HCT116 (cell line): ENCODE measurements at regions not wholly inside any gene's neighbourhood (a gene's known extent, or its start where the extent isn't known, plus 50 kb on each side); places are given as distances from the start of the nearest gene placed in this dataset.

Experiments
- ATAC-seq: fragments of 200-7000 bp; cut with Tn5 transposase; 2 replicates; pipeline ENCODE4 v1.9.1; 2020; ENCODE audit warnings: mild to moderate bottlenecking, moderate library complexity
- BruUV-seq: library from RNA; stranded (reverse); fragments of 400-500 nt; replicated peaks from 2 replicates; lab custom pipeline; 2021; lab: Mats Ljungman, UMichigan
- CTCF ChIA-PET: fragments of 300-600 bp; sonication (Branson Sonifier 250); formaldehyde crosslinking; loops from one replicate; lab custom pipeline; 2021; ENCODE audit warnings: antibody characterized with exemption; lab: Charles Lee
- POLR2A ChIA-PET: fragments of 300-600, 350-600 bp; sonication (Branson Sonifier 250); formaldehyde crosslinking; loops from one replicate; lab custom pipeline; 2021; ENCODE audit warnings: antibody characterized with exemption; lab: Charles Lee
- RAD21 ChIA-PET, 2 experiments: fragments of 300-600 bp; sonication (Branson Sonifier 250); formaldehyde crosslinking; loops; one replicate each; lab custom pipeline; 2023; ENCODE audit warnings: low total read pairs in 2 of 2; ENCODE audit not compliant: uncharacterized antibody in 2 of 2, unreplicated experiment in 2 of 2, low non-redundant PET in 1 of 2; lab: Charles Lee
- DNase-seq: peaks from one replicate; pipeline ENCODE4 v3.0.0-alpha.2; 2010; ENCODE audit warnings: low read depth, low spot score
- H2AFZ ChIP-seq: fragments of 200-600 bp; shearing (Covaris generic), sonication (generic); 2 replicates; pipeline ENCODE4 v1.6.1; 2017; ENCODE audit warnings: low read depth, mixed run types, mixed read lengths, antibody characterized with exemption, low read length; ENCODE audit not compliant: poor library complexity, severe bottlenecking
- H3K27ac ChIP-seq: 2 replicates; pipeline ENCODE4 v1.5.1; 2012; ENCODE audit warnings: low read depth, low read length
- H3K27me3 ChIP-seq: fragments of 200-600 bp; sonication (generic); 2 replicates; pipeline ENCODE4 v1.6.1; 2016; ENCODE audit warnings: mixed run types, low read length, mixed read lengths; ENCODE audit not compliant: insufficient read depth
- H3K36me3 ChIP-seq, 2 experiments: fragments of 200-500 bp in 1 of 2; fragments of 200-600 bp in 1 of 2; sonication (Bioruptor generic) in 1 of 2; sonication (generic) in 1 of 2; 2 replicates each; pipeline versions ENCODE4 v1.5.1 to v1.6.1; 2014 to 2016; ENCODE audit warnings: low read length in 2 of 2, inconsistent platforms in 1 of 2, mixed read lengths in 1 of 2, mixed run types in 1 of 2; ENCODE audit not compliant: insufficient read depth in 2 of 2, control insufficient read depth in 1 of 2
- H3K4me1 ChIP-seq, 2 experiments: fragments of 200-600 bp in 1 of 2; sonication (generic) in 1 of 2; 2 replicates each; pipeline versions ENCODE4 v1.5.1 to v1.6.1; 2012 to 2017; ENCODE audit warnings: low read length in 2 of 2, inconsistent platforms in 1 of 2, mild to moderate bottlenecking in 1 of 2, mixed read lengths in 1 of 2, mixed run types in 1 of 2, moderate library complexity in 1 of 2; ENCODE audit not compliant: insufficient read depth in 2 of 2, control insufficient read depth in 1 of 2
- H3K4me2 ChIP-seq: fragments of 200-600 bp; sonication (generic); 2 replicates; pipeline ENCODE4 v1.6.1; 2017; ENCODE audit warnings: mixed run types, low read length, mixed read lengths
- H3K4me3 ChIP-seq, 2 experiments: fragments of 200-600 bp in 1 of 2; sonication (generic) in 1 of 2; replicated peaks in 1 of 2; 2 replicates each; pipeline ENCODE4 v1.5.1; 2011 to 2016; ENCODE audit warnings: low read length in 2 of 2, control low read depth in 1 of 2, low read depth in 1 of 2, mild to moderate bottlenecking in 1 of 2, mixed read lengths in 1 of 2, mixed run types in 1 of 2
- H3K79me2 ChIP-seq: fragments of 200-600 bp; sonication (generic); 2 replicates; pipeline ENCODE4 v1.6.1; 2017; ENCODE audit warnings: mild to moderate bottlenecking, mixed run types, low read length, moderate library complexity, mixed read lengths; ENCODE audit not compliant: insufficient read depth
- H3K9ac ChIP-seq: fragments of 200-600 bp; sonication (generic); 2 replicates; pipeline ENCODE4 v1.6.1; 2016; ENCODE audit warnings: low read length, mixed read lengths
- H3K9me2 ChIP-seq: fragments of 200-600 bp; sonication (generic), shearing (Covaris generic); 2 replicates; pipeline ENCODE4 v1.6.1; 2017; ENCODE audit warnings: mixed run types, mild to moderate bottlenecking, moderate library complexity; ENCODE audit not compliant: insufficient read depth
- H3K9me3 ChIP-seq, 2 experiments: fragments of 200-500 bp in 1 of 2; fragments of 200-600 bp in 1 of 2; sonication (Bioruptor generic) in 1 of 2; sonication (generic) in 1 of 2; 2 replicates each; pipeline ENCODE4 v1.6.1; 2014 to 2017; ENCODE audit warnings: low read length in 2 of 2, mixed read lengths in 2 of 2, inconsistent platforms in 1 of 2, low read depth in 1 of 2, mild to moderate bottlenecking in 1 of 2, mixed run types in 1 of 2, moderate library complexity in 1 of 2; ENCODE audit not compliant: control insufficient read depth in 1 of 2, insufficient read depth in 1 of 2
- H4K20me1 ChIP-seq: fragments of 200-600 bp; sonication (generic), shearing (Covaris generic); 2 replicates; pipeline ENCODE4 v1.6.1; 2017; ENCODE audit warnings: mixed run types, mild to moderate bottlenecking, moderate library complexity; ENCODE audit not compliant: insufficient read depth
- EGR1 ChIP-seq: IDR thresholded peaks from 2 replicates; pipeline ENCODE4 v1.6.1; 2012; ENCODE audit warnings: low read depth
- FOSL1 ChIP-seq: IDR thresholded peaks from 2 replicates; pipeline ENCODE4 v1.6.1; 2012; ENCODE audit warnings: low read depth
- POLR2A ChIP-seq: IDR thresholded peaks from 2 replicates; pipeline ENCODE4 v1.7.0; 2011; ENCODE audit warnings: borderline replicate concordance; ENCODE audit not compliant: insufficient read depth, insufficient read length; ENCODE audit errors: extremely low read depth
- RAD21 ChIP-seq: IDR thresholded peaks from 2 replicates; pipeline ENCODE4 v1.6.1; 2012; ENCODE audit warnings: low read depth, mild to moderate bottlenecking
- SIN3A ChIP-seq: IDR thresholded peaks from 2 replicates; pipeline ENCODE4 v1.6.1; 2012; ENCODE audit warnings: low read depth
- SP1 ChIP-seq: IDR thresholded peaks from 2 replicates; pipeline ENCODE4 v1.6.1; 2012; ENCODE audit warnings: low read depth
- SRF ChIP-seq: IDR thresholded peaks from 2 replicates; pipeline ENCODE4 v1.6.1; 2012; ENCODE audit warnings: low read depth
- TCF7L2 ChIP-seq: IDR thresholded peaks from 2 replicates; pipeline ENCODE4 v1.7.0; 2011; ENCODE audit warnings: borderline replicate concordance, inconsistent platforms; ENCODE audit not compliant: insufficient read depth, insufficient read length; ENCODE audit errors: extremely low read depth
- ZFX ChIP-seq: fragments of 450-650 bp; IDR thresholded peaks from 2 replicates; pipeline ENCODE4 v1.6.1; 2017
- ZNF274 ChIP-seq: fragments of 200-500 bp; sonication (Bioruptor generic); IDR thresholded peaks from 2 replicates; pipeline ENCODE4 v1.6.1; 2014; ENCODE audit warnings: mild to moderate bottlenecking, low read depth, low read length, inconsistent platforms
- intact Hi-C: fragments of 100-400 bp; cut with micrococcal nuclease; formaldehyde crosslinking; loops from 2 replicates; pipeline ENCODE4 v1.10.0; 2022
- TF ChIP-seq, protein P1 (sequence below): IDR thresholded peaks from 2 replicates; pipeline ENCODE4 v1.6.1; 2012
- TF ChIP-seq, protein P2 (sequence below): IDR thresholded peaks from 2 replicates; pipeline ENCODE4 v1.6.1; 2012
- TF ChIP-seq, protein P3 (sequence below), 3 experiments: fragments of 200-600 bp in 1 of 3; sonication (generic) in 1 of 3; IDR thresholded peaks in 2 of 3; conservative IDR thresholded peaks in 1 of 3; 2 replicates each; pipeline ENCODE4 v1.5.1; 2012 to 2017; ENCODE audit warnings: low read depth in 2 of 3, low read length in 2 of 3, antibody characterized with exemption in 1 of 3, borderline replicate concordance in 1 of 3, control low read depth in 1 of 3, mild to moderate bottlenecking in 1 of 3, mixed read lengths in 1 of 3, mixed run types in 1 of 3, moderate library complexity in 1 of 3; ENCODE audit not compliant: insufficient read depth in 1 of 3

DNA sequence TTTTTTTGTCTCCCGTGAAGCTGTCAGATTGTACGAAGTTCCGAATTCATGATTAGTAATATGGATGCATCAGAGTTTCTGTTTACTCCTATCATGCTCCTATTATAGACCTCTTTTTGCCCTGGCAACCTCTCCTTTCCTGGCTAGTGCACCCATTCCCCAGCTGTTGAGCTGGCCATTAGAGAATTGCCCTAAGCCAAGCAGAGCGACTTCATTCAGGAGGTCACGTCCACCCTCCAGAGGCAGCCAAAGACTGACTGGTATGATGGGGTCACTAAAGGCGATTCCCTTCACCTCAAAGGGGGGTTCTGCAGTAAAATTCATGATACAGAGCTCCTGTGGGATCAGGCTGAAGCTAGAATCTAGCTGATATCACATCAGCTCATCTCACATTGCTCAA is 351.9 kb downstream of the BTBD3 start (continued):
- no peak for TF ChIP-seq FOSL1
- TF ChIP-seq ZFX, result no peak
- TF ChIP-seq, all 23 proteins: peak for 0

DNA sequence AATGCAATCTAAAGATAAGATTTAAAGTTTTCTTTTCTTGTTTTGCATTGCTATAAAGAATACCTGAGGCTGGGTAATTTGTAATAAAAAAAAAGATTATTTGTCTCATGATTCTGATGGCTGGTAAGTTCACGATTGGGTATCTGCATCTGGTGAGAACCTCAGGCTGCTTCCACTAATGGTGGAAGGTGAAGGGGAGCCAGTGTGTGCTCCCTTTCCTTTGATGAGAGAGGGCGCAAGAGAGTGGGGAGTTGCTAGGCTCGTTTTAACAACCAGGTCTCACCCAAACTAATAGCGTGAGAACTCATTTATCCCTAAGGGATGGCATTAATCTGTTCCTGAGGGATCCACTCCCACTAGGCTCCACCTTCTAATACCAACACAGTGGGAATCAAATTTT is 353.2 kb downstream of the BTBD3 start:
- intact Hi-C loops, result no loop called here
- no peaks in the 10 kb centered on the region for H3K79me2 ChIP-seq
- TF ChIP-seq SRF (no peak), SIN3A (no peak), SP1 (no peak), RAD21 (no peak)
- TF ChIP-seq, protein P1, sequence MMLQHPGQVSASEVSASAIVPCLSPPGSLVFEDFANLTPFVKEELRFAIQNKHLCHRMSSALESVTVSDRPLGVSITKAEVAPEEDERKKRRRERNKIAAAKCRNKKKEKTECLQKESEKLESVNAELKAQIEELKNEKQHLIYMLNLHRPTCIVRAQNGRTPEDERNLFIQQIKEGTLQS, result no peak
- peaks cover 6 to 8% of the 10 kb centered on the region in 2 experiments; a peak in 2 of 4 replicates for H3K9me3 ChIP-seq
- H4K20me1 ChIP-seq, result no peaks in the 10 kb centered on the region
- RAD21 ChIA-PET, result no interaction called here
- BruUV-seq, result no TSS peak
- DNase-seq (no peak), ATAC-seq (no peak)
- H2AFZ ChIP-seq, result no peak overlapping the region
- POLR2A ChIA-PET, result no interaction called here
- CTCF ChIA-PET, result no interaction called here
- no peaks in the 10 kb centered on the region for H3K36me3 ChIP-seq
- no peak overlapping the region for H3K4me2 ChIP-seq
- no peak overlapping the region for H3K9ac ChIP-seq
- H3K4me3 ChIP-seq, result no peak overlapping the region
- no peaks in the 10 kb centered on the region for H3K27me3 ChIP-seq
- H3K27ac ChIP-seq, result no peak overlapping the region
- H3K4me1 ChIP-seq, result no peaks in the 10 kb centered on the region
- no peaks in the 10 kb centered on the region for H3K9me2 ChIP-seq

DNA sequence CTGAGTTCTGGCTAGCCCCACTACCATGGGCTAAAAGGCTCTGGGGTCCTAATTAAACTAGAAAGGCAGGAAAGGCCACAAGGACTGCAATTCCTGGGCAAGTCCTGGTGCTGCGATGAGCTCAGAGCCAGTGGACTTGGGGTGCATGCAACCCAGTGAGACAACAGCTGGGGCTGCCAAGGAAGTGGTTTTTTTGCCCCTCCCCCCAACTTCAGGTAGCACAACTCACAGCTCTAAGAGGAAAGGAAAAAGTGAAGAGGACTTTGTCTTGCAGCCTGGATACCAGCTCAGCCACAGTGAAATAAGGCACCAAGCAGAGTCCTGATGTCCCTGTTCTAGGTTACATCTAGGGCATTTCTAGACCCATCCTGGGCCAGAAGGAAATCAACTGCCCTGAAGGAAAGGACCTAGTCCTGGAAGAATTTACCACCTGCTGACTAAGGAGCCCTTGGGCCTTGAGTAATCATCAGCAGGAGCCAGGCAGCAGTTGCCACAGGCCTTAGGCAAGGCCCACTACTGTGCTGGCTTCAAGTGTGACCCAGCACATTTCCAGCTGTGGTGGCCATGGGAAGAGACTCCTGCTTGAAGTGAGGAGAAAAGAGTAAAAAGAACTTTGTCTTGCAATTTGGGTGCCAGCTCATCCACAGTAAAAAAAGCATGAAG is 358.4 kb downstream of the BTBD3 start:
- Histone ChIP-seq H3K4me3 (no peak overlapping the region), H3K36me3 (no peaks in the 10 kb centered on the region), H3K4me2 (no peak overlapping the region), H3K79me2 (no peaks in the 10 kb centered on the region), H3K27me3 (no peaks in the 10 kb centered on the region), H2AFZ (no peak overlapping the region), H4K20me1 (no peaks in the 10 kb centered on the region), H3K4me1 (no peaks in the 10 kb centered on the region), H3K9me2 (no peaks in the 10 kb centered on the region), H3K9me3 (peaks cover 4 to 15% of the 10 kb centered on the region in 2 experiments; a peak in 2 of 4 replicates), H3K27ac (no peak overlapping the region), H3K9ac (no peak overlapping the region)
- no peak for ATAC-seq
- ChIA-PET RAD21 (no interaction called here), POLR2A (no interaction called here), CTCF (no interaction called here)
- no TSS peak for BruUV-seq
- intact Hi-C loops, result no loop called here
- DNase-seq, result no peak
- TF ChIP-seq TCF7L2, result no peak
- TF ChIP-seq EGR1, result no peak
- no peak for TF ChIP-seq POLR2A
- TF ChIP-seq, protein P2, sequence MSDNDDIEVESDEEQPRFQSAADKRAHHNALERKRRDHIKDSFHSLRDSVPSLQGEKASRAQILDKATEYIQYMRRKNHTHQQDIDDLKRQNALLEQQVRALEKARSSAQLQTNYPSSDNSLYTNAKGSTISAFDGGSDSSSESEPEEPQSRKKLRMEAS, result no peak
- TF ChIP-seq, protein P3, sequence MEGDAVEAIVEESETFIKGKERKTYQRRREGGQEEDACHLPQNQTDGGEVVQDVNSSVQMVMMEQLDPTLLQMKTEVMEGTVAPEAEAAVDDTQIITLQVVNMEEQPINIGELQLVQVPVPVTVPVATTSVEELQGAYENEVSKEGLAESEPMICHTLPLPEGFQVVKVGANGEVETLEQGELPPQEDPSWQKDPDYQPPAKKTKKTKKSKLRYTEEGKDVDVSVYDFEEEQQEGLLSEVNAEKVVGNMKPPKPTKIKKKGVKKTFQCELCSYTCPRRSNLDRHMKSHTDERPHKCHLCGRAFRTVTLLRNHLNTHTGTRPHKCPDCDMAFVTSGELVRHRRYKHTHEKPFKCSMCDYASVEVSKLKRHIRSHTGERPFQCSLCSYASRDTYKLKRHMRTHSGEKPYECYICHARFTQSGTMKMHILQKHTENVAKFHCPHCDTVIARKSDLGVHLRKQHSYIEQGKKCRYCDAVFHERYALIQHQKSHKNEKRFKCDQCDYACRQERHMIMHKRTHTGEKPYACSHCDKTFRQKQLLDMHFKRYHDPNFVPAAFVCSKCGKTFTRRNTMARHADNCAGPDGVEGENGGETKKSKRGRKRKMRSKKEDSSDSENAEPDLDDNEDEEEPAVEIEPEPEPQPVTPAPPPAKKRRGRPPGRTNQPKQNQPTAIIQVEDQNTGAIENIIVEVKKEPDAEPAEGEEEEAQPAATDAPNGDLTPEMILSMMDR (IDR thresholded peaks at IDR 0.05 in 2 of 3, conservative IDR thresholded peaks at IDR 0.05 in 1 of 3; ENCODE audit: borderline replicate concordance in 1 of 3, insufficient read depth in 1 of 3, low read depth in 2 of 3, low read length in 2 of 3), result no peak
- TF ChIP-seq ZFX, result no peak
- TF ChIP-seq ZNF274, result no peak
